ENCODE measurements at regions not wholly inside any gene's neighbourhood (a gene's known extent, or its start where the extent isn't known, plus 50 kb on each side); places are given as distances from the start of the nearest gene placed in this dataset.
"Not testable (repeated sequence)": the region's sequence is repeated elsewhere in the genome, so short reads cannot be mapped to it uniquely, and the experiment has no call there.

DNA sequence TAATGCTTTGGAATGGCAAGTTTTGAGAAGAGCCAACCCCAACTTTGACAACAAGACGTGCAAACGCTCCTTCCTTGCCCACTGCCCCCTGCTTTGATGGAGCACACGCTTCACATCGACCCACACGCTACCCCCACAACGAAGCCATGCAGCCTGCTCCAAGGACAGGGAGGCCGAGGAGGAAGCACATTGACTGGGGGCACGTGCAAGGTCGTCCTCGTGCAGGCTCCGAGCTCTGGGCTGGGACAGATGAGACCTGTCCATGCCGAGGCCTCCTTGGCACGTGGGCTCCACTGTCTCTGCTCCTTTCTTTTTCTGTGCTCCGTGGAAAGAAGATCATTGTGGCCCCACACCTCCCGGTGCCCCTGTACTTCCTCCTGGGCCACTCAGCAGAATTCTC, 309.0 kb downstream of the TEX29 start:
- no peaks in the 10 kb centered on the region for H3K4me1 ChIP-seq (ENCODE audit: control insufficient read depth in 5 of 5, insufficient read depth in 5 of 5, low read length in 5 of 5)
- peaks cover 0 to 13% (median 3%) of the 10 kb centered on the region in 3 donors for H3K27me3 ChIP-seq (ENCODE audit: control insufficient read depth in 3 of 3, insufficient read depth in 3 of 3, low read length in 2 of 3)
- no peak overlapping the region for H3K9ac ChIP-seq (ENCODE audit: insufficient read depth in 1 of 2, low read length in 2 of 2)
- H3K36me3 ChIP-seq (ENCODE audit: control insufficient read depth in 4 of 4, insufficient read depth in 4 of 4, low read length in 4 of 4) = no peaks in the 10 kb centered on the region
- DNase-seq (no peak), ATAC-seq (ENCODE audit: insufficient read depth, low FRiP score) (no peak)
- H3K27ac ChIP-seq (ENCODE audit: low read depth in 1 of 2, low read length in 1 of 2) = no peak overlapping the region
- H3K4me3 ChIP-seq = no peak overlapping the region
- peaks cover 0 to 2% (median 0%) of the 10 kb centered on the region in 4 donors for H3K9me3 ChIP-seq (ENCODE audit: control insufficient read depth in 4 of 4, insufficient read depth in 3 of 4, low read length in 3 of 4)
- TF ChIP-seq, protein P1, sequence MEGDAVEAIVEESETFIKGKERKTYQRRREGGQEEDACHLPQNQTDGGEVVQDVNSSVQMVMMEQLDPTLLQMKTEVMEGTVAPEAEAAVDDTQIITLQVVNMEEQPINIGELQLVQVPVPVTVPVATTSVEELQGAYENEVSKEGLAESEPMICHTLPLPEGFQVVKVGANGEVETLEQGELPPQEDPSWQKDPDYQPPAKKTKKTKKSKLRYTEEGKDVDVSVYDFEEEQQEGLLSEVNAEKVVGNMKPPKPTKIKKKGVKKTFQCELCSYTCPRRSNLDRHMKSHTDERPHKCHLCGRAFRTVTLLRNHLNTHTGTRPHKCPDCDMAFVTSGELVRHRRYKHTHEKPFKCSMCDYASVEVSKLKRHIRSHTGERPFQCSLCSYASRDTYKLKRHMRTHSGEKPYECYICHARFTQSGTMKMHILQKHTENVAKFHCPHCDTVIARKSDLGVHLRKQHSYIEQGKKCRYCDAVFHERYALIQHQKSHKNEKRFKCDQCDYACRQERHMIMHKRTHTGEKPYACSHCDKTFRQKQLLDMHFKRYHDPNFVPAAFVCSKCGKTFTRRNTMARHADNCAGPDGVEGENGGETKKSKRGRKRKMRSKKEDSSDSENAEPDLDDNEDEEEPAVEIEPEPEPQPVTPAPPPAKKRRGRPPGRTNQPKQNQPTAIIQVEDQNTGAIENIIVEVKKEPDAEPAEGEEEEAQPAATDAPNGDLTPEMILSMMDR (IDR thresholded peaks at IDR 0.05; ENCODE audit: control extremely low read depth, extremely low read depth) = no peak
- WGBS, 2 donors = 81 to 88% methylated on average over 15 of the region's 15 CpGs

DNA sequence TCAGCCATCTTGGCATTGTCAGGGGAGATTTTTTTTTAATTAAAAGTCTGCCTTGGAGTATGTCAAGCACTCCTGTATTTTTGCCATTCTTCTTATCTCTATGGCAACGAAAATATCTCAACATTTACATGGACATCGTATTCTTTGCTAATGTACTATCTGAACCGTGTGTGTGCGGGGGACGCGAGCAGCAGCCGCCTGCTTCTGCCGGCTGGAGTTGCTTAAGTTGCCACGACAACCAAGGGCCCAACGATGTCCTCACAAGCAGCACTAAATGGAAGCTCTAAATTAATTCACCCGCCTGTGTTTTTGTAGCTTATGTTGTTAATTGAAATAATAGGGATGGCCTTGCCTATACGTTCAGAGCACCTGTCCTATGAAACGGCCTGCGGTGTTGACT, 309.5 kb downstream of the TEX29 start:
- Histone ChIP-seq H3K4me1 (ENCODE audit: control insufficient read depth in 5 of 5, insufficient read depth in 5 of 5, low read length in 5 of 5) (no peaks in the 10 kb centered on the region), H3K27ac (ENCODE audit: low read depth in 1 of 2, low read length in 1 of 2) (no peak overlapping the region), H3K4me3 (no peak overlapping the region), H3K36me3 (ENCODE audit: control insufficient read depth in 4 of 4, insufficient read depth in 4 of 4, low read length in 4 of 4) (no peaks in the 10 kb centered on the region), H3K9ac (ENCODE audit: insufficient read depth in 1 of 2, low read length in 2 of 2) (no peak overlapping the region), H3K9me3 (ENCODE audit: control insufficient read depth in 4 of 4, insufficient read depth in 3 of 4, low read length in 3 of 4) (peaks cover 0 to 2% (median 0%) of the 10 kb centered on the region in 4 donors), H3K27me3 (ENCODE audit: control insufficient read depth in 3 of 3, insufficient read depth in 3 of 3, low read length in 2 of 3) (peaks cover 0 to 13% (median 3%) of the 10 kb centered on the region in 3 donors)
- WGBS, 2 donors = 60 to 75% methylated on average over 14 of the region's 14 CpGs
- DNase-seq = peak; percentile 27 to 38 (median 32)
- TF ChIP-seq, protein P1 (IDR thresholded peaks at IDR 0.05; ENCODE audit: control extremely low read depth, extremely low read depth) = no peak
- ATAC-seq (ENCODE audit: insufficient read depth, low FRiP score) = no peak

DNA sequence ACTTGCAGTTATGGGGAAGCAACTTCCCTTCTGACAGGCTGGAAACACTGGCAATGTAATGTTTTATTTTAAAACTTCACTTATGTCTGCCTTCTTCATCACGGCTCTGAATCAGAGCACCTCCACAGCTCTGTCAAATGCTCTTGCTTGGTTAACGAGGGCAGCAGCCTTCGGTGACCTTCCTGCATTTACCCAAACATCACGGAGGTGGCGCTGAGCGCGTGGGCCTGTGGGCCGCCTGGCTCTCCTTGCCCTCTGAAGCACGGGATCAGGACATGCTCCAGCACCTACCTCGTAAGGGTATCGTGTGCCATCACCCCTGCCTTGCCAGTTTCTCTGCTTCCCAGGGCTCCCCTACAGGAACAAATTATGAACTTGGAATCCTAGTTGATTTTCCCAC, 310.0 kb downstream of the TEX29 start:
- DNase-seq = no peak
- Histone ChIP-seq H3K27ac (ENCODE audit: low read depth in 1 of 2, low read length in 1 of 2) (no peak overlapping the region), H3K4me1 (ENCODE audit: control insufficient read depth in 5 of 5, insufficient read depth in 5 of 5, low read length in 5 of 5) (no peaks in the 10 kb centered on the region), H3K36me3 (ENCODE audit: control insufficient read depth in 4 of 4, insufficient read depth in 4 of 4, low read length in 4 of 4) (no peaks in the 10 kb centered on the region), H3K9me3 (ENCODE audit: control insufficient read depth in 4 of 4, insufficient read depth in 3 of 4, low read length in 3 of 4) (peaks cover 0 to 2% (median 0%) of the 10 kb centered on the region in 4 donors), H3K4me3 (no peak overlapping the region), H3K27me3 (ENCODE audit: control insufficient read depth in 3 of 3, insufficient read depth in 3 of 3, low read length in 2 of 3) (peaks cover 0 to 13% (median 3%) of the 10 kb centered on the region in 3 donors), H3K9ac (ENCODE audit: insufficient read depth in 1 of 2, low read length in 2 of 2) (no peak overlapping the region)
- TF ChIP-seq, protein P1 (IDR thresholded peaks at IDR 0.05; ENCODE audit: control extremely low read depth, extremely low read depth) = no peak
- WGBS, 2 donors = 60 to 79% methylated on average over 11 of the region's 11 CpGs
- no peak for ATAC-seq (ENCODE audit: insufficient read depth, low FRiP score)

DNA sequence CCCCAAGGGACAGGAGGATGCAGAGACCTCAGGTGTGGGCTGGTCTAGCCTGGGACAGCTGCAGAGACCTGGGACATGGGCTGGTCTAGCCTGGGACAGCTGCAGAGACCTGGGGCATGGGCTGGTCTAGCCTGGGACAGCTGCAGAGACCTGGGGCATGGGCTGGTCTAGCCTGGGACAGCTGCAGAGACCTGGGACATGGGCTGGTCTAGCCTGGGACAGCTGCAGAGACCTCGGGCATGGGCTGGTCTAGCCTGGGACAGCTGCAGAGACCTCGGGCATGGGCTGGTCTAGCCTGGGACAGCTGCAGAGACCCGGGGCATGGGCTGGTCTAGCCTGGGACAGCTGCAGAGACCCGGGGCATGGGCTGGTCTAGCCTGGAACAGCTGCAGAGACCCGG, 310.8 kb downstream of the TEX29 start:
- not testable (repeated sequence) for DNase-seq; H3K36me3 ChIP-seq (ENCODE audit: control insufficient read depth in 4 of 4, insufficient read depth in 4 of 4, low read length in 4 of 4); H3K4me3 ChIP-seq; H3K4me1 ChIP-seq (ENCODE audit: control insufficient read depth in 5 of 5, insufficient read depth in 5 of 5, low read length in 5 of 5); H3K9me3 ChIP-seq (ENCODE audit: control insufficient read depth in 4 of 4, insufficient read depth in 3 of 4, low read length in 3 of 4); H3K27ac ChIP-seq (ENCODE audit: low read depth in 1 of 2, low read length in 1 of 2); H3K9ac ChIP-seq (ENCODE audit: insufficient read depth in 1 of 2, low read length in 2 of 2); ATAC-seq (ENCODE audit: insufficient read depth, low FRiP score)
- H3K27me3 ChIP-seq (ENCODE audit: control insufficient read depth in 3 of 3, insufficient read depth in 3 of 3, low read length in 2 of 3) = peaks cover 0 to 13% (median 3%) of the 10 kb centered on the region in 3 donors
- 64 to 71% methylated on average over 5 of the region's 5 CpGs for WGBS, 2 donors
